Activated T-cell treated with anti-CD3 and anti-CD28 coated beads for 48 hours (primary cell): ENCODE measurements at regions not wholly inside any gene's neighbourhood (a gene's known extent, or its start where the extent isn't known, plus 50 kb on each side); places are given as distances from the start of the nearest gene placed in this dataset.
"Not testable (repeated sequence)": the region's sequence is repeated elsewhere in the genome, so short reads cannot be mapped to it uniquely, and the experiment has no call there.

Source experiments
- DNase-seq: peaks from one replicate; pipeline ENCODE4 v3.0.0-alpha.2; 2020; ENCODE audit warnings: low read depth

DNA sequence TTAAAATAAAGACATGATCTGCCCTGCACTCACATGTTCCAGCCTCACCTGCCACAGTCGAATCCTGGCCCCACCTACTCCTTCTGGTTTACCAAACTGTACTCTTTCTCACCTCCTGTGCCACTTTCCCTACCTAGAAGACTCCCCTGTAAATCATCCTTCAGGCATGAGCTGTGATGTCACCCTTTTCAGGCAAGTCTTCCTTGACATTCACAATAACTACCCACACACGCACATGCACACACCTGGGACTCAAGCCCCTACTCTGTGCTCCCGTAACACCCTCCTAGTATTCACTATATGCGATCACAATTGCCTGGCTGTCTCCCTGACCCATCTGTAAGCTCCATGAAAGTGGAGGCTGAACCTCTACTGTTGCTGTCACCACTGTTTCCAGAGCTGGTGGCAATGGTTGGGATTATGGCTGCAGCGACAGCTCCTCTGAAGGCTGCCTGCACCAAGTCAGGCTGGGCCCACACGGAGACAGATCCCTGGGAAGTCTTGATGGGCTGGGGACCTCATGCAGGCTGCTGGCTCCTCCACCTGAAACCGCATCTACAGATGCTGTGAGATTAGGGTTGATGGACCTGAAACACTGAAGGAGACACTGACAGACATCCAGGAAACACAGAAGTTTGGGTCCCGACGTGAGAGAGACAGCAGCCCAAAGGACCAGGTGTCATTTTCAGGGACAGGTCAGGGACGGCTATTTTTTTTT is 611.1 kb downstream of the UQCRFS1 start:
- no peak for DNase-seq

DNA sequence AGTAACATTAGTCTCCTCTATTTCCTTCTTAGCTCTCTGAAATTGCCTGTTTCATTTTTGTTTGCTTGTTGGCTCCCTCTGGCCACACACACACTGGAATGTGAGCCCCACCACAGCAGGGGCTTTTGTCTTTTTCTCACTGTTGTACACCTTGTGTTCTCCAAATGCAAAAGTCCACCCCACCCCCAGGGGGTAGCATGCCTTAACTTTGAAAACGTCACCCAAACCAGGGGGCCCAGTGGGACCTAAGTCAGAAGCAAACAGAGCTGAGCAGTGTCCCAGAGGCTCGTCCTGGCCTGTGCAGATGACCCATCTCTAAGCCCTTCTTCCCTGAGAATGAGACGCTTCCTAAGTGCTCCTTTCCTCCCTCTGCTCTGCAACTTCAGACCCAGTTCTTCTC is 614.1 kb downstream of the UQCRFS1 start:
- no peak for DNase-seq

- DNase-seq: no peak
These were observed 616.3 kb downstream of the UQCRFS1 start for GRCh38 chr19:28596561-28597071.

GRCh38 chr19:28595722-28596480 is 617.0 kb downstream of the UQCRFS1 start:
- no peak for DNase-seq

GRCh38 chr19:28594737-28595136 is 618.2 kb downstream of the UQCRFS1 start:
- no peak for DNase-seq

DNA sequence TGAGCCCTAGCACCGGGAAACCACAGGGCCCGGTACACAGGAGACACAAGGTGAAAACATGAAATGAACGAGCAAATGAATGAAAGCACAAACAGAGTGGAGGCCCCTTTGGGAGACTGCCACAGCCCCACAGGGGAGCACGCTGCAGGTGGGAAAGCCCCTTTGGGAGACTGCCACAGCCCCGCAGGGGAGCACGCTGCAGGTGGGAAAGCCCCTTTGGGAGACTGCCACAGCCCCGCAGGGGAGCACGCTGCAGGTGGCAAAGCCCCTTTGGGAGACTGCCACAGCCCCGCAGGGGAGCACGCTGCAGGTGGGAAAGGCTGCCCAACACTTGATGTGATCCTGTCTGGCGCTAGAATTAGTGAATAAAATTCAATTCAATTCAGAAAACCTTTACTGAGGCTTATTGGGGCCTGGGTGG is 623.0 kb downstream of the UQCRFS1 start:
- not testable (repeated sequence) for DNase-seq

GRCh38 chr19:28586474-28586873 is 626.5 kb downstream of the UQCRFS1 start:
- DNase-seq: no peak

DNA sequence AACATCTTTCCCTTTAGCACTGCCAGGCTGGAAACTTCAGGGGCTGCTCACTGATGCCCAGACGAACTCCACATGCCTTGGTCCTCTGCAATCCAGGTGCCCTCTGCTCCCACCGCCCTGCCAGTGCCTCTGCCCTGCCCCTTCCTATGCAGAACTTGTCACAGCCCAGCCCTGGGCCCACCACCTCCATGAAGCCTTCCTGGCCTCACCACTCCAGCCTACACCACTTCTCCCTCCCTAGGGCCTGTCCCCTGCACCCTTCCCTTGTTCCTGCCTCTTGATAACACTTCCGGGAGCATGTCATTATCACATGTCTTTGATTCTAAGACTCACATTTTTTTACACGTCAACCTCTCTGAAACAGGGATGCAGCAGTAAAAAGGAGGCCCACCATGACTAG is 627.2 kb downstream of the UQCRFS1 start:
- no peak for DNase-seq

DNA sequence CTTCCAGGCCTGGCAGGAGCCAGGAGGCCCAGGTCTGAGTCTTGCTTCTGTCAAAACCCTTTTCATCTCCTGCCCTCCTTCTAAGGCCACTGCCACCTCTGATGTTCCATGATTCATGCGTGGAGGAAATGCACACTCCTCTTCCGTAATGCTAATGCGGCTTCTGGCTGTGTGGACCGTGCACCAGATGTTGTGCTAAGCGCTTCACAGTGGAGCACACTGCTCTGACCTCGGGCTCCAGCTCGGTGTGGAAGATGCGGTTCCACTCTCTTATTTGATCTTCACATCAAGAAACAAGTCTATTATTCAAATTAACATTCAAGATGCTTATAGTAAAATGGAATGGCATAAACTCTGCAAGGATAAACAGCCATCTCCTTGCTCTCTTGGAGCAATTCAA is 629.2 kb downstream of the UQCRFS1 start:
- DNase-seq: no peak

- DNase-seq: no peak
These were observed 629.7 kb downstream of the UQCRFS1 start for GRCh38 chr19:28583242-28583641.

- DNase-seq: no peak
These were observed 630.2 kb downstream of the UQCRFS1 start for GRCh38 chr19:28582796-28583195.

- no peak for DNase-seq
These were observed 630.6 kb downstream of the UQCRFS1 start for GRCh38 chr19:28582344-28582743.

- DNase-seq: no peak
These were observed 631.5 kb downstream of the UQCRFS1 start for GRCh38 chr19:28581468-28581770.

GRCh38 chr19:28578786-28579505 is 634.0 kb downstream of the UQCRFS1 start:
- DNase-seq: no peak

GRCh38 chr19:28578208-28578607 is 634.7 kb downstream of the UQCRFS1 start:
- DNase-seq: no peak

DNA sequence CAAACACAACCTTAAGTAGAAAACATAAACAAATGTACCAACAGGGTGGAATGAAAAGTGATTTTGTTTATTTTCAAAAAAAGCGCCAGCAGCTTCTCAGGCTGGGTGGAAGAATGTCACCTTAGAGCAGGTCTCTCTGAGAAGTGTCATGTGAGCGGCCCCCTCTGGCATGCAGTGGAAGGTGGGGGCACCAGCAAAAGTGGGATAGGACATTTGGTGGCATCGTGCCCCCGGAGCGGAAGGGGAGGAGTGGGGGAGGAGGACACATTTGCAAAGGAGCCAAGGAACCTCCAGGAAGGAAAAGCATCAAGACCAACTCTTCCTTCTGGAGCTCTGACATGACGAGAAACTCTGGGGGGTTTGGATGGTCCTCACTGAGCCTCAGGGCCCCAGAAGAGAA is 635.3 kb downstream of the UQCRFS1 start:
- no peak for DNase-seq

DNA sequence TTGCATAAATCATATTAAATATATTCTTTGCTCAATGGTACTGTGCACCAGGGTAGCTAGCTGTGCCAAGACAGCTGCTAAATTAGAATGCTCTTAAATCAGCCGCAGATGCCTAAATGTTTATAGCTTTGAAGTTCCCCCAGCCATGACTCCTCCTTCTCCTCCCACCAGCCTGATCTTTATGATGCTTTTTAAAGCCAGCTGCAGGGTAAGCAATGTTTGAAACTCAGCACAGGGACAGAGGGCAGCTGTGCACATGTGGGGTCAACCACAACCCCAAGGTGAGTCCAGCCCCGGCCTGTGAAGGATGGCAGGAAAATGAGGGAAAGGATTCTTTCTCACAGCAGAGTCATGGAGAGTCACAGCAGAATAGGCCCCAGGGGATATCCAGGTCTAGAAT is 635.7 kb downstream of the UQCRFS1 start:
- DNase-seq: no peak

- DNase-seq: no peak
These were observed 637.1 kb downstream of the UQCRFS1 start for GRCh38 chr19:28575816-28576215.

DNA sequence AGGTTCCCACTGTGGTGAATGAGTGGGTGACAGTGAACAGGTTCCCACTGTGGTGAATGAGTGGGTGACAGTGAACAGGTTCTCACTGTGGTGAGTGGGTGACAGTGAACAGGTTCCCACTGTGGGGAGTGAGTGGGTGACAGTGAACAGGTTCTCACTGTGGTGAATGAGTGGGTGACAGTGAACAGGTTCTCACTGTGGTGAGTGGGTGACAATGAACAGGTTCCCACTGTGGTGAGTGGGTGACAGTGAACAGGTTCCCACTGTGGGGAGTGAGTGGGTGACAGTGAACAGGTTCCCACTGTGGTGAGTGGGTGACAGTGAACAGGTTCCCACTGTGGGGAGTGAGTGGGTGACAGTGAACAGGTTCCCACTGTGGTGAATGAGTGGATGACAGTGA is 637.6 kb downstream of the UQCRFS1 start:
- DNase-seq: not testable (repeated sequence)

- DNase-seq: no peak
These were observed 638.7 kb downstream of the UQCRFS1 start for GRCh38 chr19:28574212-28574611.

DNA sequence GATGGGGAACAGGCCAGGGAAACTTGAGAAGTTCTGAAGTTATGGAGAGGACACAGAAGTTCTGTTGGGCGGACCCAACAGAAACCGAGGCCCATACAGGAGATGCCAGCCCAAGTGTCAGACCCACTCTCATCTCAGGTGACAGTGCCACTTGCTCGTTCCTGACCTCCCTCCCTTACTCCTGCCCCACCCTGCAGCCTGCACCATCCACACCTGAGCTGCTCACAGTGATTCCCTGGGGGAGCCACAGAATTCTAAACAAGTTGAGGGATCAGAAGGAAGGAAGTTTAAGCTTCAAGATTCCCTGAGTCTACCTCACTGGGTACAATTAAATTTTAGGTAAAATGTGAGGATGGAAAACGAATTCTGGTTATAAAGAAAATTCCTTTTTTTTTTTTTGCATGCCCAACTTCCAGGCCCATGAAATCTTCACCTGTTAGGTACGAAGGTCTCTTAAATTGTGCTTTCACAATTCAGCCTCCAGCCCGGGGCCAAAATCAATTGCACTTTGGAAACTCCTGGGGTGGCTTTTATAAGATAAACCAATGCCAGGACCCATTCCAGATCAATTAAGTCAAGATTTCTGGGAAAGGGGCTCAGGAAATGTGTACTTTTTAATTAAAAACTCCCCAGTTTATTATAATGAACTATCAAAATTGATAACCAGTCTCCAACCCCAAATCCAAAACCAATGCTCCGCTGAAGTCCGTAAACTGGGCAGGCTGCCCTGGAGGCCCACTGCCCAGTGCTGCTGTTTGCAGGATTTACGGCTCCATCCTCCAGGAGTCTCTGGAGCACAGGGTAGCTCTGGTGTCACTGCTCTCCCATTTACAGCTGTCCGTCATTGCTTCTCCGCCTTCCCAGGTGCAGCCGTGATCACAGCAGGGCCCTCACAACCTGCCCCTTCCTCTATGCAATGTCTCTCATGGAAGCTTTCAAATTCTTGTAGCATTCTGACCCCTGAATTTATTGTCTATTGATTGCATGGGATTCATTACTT is 643.5 kb downstream of the UQCRFS1 start:
- DNase-seq: no peak

GRCh38 chr19:28567834-28568233 is 645.1 kb downstream of the UQCRFS1 start:
- DNase-seq: no peak
